Trophoblast cell (in vitro differentiated cells and primary cell): ENCODE measurements at regions not wholly inside any gene's neighbourhood (a gene's known extent, or its start where the extent isn't known, plus 50 kb on each side); places are given as distances from the start of the nearest gene placed in this dataset.

Experiments
- DNase-seq, 2 donors: peaks; one replicate each; pipeline ENCODE4 v3.0.0-alpha.2; 2016
- H2AFZ ChIP-seq: 2 replicates; pipeline ENCODE4 v1.6.1; 2013; ENCODE audit warnings: low read length, moderate library complexity, mild to moderate bottlenecking; ENCODE audit not compliant: insufficient read depth, poor library complexity
- H2AK5ac ChIP-seq: 2 replicates; pipeline ENCODE4 v1.6.1; 2013; ENCODE audit warnings: mild to moderate bottlenecking, low read length
- H2BK120ac ChIP-seq: 2 replicates; pipeline ENCODE4 v1.6.1; 2013; ENCODE audit warnings: low read length, mild to moderate bottlenecking, moderate library complexity; ENCODE audit not compliant: insufficient read depth, poor library complexity
- H2BK12ac ChIP-seq: 2 replicates; pipeline ENCODE4 v1.6.1; 2013; ENCODE audit warnings: mild to moderate bottlenecking, low read length, moderate library complexity
- H2BK5ac ChIP-seq: 2 replicates; pipeline ENCODE4 v1.6.1; 2013; ENCODE audit warnings: low read length, low read depth, moderate library complexity, mild to moderate bottlenecking; ENCODE audit not compliant: poor library complexity
- H3K14ac ChIP-seq: 2 replicates; pipeline ENCODE4 v1.6.1; 2013; ENCODE audit warnings: mild to moderate bottlenecking, low read length
- H3K18ac ChIP-seq: 2 replicates; pipeline ENCODE4 v1.6.1; 2013; ENCODE audit warnings: mild to moderate bottlenecking, low read length
- H3K23ac ChIP-seq: 2 replicates; pipeline ENCODE4 v1.6.1; 2013; ENCODE audit warnings: low read length
- H3K27ac ChIP-seq: 2 replicates; pipeline ENCODE4 v1.5.1; 2013; ENCODE audit warnings: low read depth, mild to moderate bottlenecking, inconsistent platforms, low read length, moderate library complexity
- H3K27me3 ChIP-seq: 2 replicates; pipeline ENCODE4 v1.6.1; 2013; ENCODE audit warnings: inconsistent platforms, mild to moderate bottlenecking, low read length, moderate library complexity; ENCODE audit not compliant: insufficient read depth
- H3K36me3 ChIP-seq, 2 experiments: 1 replicate in 1 of 2; 2 replicates in 1 of 2; pipeline ENCODE4 v1.6.1; 2013; ENCODE audit warnings: low read length in 2 of 2, mild to moderate bottlenecking in 2 of 2, moderate library complexity in 1 of 2; ENCODE audit not compliant: insufficient read depth in 2 of 2, control insufficient read depth in 1 of 2
- H3K4ac ChIP-seq: 2 replicates; pipeline ENCODE4 v1.6.1; 2013; ENCODE audit warnings: low read depth, mild to moderate bottlenecking, low read length, moderate library complexity
- H3K4me1 ChIP-seq, 2 experiments: 1 replicate in 1 of 2; 2 replicates in 1 of 2; pipeline ENCODE4 v1.6.1; 2013; ENCODE audit warnings: low read length in 2 of 2, mild to moderate bottlenecking in 2 of 2, moderate library complexity in 1 of 2; ENCODE audit not compliant: insufficient read depth in 2 of 2, control insufficient read depth in 1 of 2
- H3K4me2 ChIP-seq: 2 replicates; pipeline ENCODE4 v1.6.1; 2013; ENCODE audit warnings: inconsistent platforms, mild to moderate bottlenecking, low read length, moderate library complexity
- H3K4me3 ChIP-seq: 2 replicates; pipeline ENCODE4 v1.5.1; 2013; ENCODE audit warnings: mild to moderate bottlenecking, low read depth, low read length, inconsistent platforms
- H3K79me1 ChIP-seq: one replicate; pipeline ENCODE4 v1.6.1; 2013; ENCODE audit warnings: low read length
- H3K79me2 ChIP-seq: 2 replicates; pipeline ENCODE4 v1.6.1; 2013; ENCODE audit warnings: low read length, mild to moderate bottlenecking; ENCODE audit not compliant: control insufficient read depth, insufficient read depth, poor library complexity
- H3K9ac ChIP-seq: 2 replicates; pipeline ENCODE4 v1.6.1; 2013; ENCODE audit warnings: mild to moderate bottlenecking, low read length
- H3K9me3 ChIP-seq: 2 replicates; pipeline ENCODE4 v1.6.1; 2013; ENCODE audit warnings: low read depth, mild to moderate bottlenecking, control low read depth, inconsistent platforms, low read length; ENCODE audit not compliant: insufficient read depth
- H4K12ac ChIP-seq: 2 replicates; pipeline ENCODE4 v1.6.1; 2013; ENCODE audit warnings: low read depth, mild to moderate bottlenecking, low read length, moderate library complexity
- H4K8ac ChIP-seq: 2 replicates; pipeline ENCODE4 v1.6.1; 2013; ENCODE audit warnings: low read depth, mild to moderate bottlenecking, low read length, moderate library complexity
- H4K91ac ChIP-seq: one replicate; pipeline ENCODE4 v1.6.1; 2013; ENCODE audit warnings: low read depth, mild to moderate bottlenecking, low read length, moderate library complexity
- WGBS: extraction: QIAGEN DNeasy Blood & Tissue Kit; methylation state at CpG from one replicate; pipeline ENCODE4 v1.1.7; 2013; ENCODE audit warnings: missing lambda C conversion rate; ENCODE audit not compliant: insufficient read length, insufficient coverage; ENCODE audit errors: extremely low coverage; 5-methylcytosine and 5-hydroxymethylcytosine counted together

DNA sequence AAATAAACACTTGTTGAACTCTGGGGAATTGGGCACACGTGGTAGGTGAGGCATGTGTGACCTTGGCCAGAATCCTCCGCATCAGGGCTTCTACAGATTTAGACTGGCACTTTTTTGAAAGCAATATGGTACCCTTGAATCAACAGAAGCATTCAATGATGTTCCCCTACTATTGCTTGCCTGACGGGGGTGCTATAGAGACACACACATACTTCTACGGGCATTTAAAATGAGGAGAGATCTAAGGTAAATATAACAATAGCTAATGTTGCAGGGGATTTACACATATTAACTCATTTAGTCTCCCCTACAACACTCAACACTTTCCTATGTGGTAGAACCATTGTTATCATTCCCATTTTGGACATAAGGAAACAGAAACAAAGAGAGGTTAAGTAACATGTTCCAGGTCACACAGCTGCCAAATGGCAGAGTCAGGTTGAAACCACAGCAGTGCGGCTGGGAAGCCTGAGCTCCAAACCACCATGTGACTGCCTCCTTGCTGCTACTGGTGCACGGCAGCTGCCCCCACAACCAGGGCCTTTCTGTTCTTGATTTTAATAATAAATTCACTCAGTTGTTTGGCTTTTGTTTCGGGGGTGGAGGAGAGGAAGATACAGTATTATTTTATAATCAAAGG lies 147.4 kb downstream of the ZNF281 start:
- Histone ChIP-seq H3K79me2 (no peaks in the 10 kb centered on the region), H2BK120ac (no peak overlapping the region), H2AFZ (no peak overlapping the region), H3K36me3 (no peaks in the 10 kb centered on the region), H3K9ac (no peak overlapping the region), H2BK12ac (no peak overlapping the region), H4K8ac (no peak overlapping the region), H3K4ac (no peak overlapping the region), H3K27ac (no peak overlapping the region), H3K79me1 (no peaks in the 10 kb centered on the region), H3K4me1 (no peaks in the 10 kb centered on the region), H3K27me3 (no peaks in the 10 kb centered on the region), H3K14ac (no peak overlapping the region), H3K18ac (no peak overlapping the region), H2BK5ac (no peak overlapping the region), H3K4me2 (no peak overlapping the region), H3K9me3 (peaks cover 3% of the 10 kb centered on the region), H3K23ac (no peak overlapping the region), H3K4me3 (no peak overlapping the region), H4K12ac (no peak overlapping the region), H4K91ac (no peak overlapping the region), H2AK5ac (no peak overlapping the region)
- no peak for DNase-seq
- no CpG with 5 or more reads among the region's 7 CpGs for WGBS

DNA sequence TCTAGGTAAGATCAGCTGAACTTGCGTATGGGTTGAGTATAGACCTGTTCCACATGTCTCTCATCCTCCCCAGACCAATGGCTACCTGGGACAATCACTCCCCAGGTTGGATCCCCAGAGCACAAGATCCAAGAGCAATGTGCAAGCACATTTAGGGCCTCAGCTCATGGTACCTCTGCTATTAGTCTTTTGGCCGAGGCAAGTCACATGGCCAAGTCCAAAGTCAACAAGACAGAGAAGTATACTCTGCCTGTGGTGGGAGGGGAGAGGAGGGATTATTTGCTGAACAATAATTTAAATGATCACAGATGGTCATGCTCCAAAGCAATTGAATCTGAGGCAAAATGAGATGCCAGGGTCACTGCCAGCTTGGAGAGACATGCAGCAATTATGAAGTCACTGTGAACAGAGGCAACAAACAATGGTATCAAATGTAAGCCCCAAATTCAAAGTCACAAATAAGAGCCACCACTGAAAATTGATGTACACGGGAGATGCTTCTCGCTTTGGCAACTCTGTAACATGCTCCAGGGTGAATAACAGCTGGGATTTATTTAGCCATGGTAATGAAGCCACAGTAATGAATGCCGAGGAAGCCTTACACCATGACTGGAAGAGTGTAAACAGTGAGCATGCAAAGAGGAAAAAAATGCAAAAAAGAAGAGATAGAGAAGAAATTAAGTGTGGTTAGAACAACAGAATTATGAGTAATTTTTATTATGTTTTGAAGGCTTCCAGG lies 149.1 kb downstream of the ZNF281 start:
- no peak overlapping the region for H4K91ac ChIP-seq
- no peak overlapping the region for H2AK5ac ChIP-seq
- no peak overlapping the region for H3K27ac ChIP-seq
- no peak overlapping the region for H3K4me2 ChIP-seq
- H2BK5ac ChIP-seq: no peak overlapping the region
- H3K23ac ChIP-seq: no peak overlapping the region
- no peaks in the 10 kb centered on the region for H3K36me3 ChIP-seq
- no peak overlapping the region for H3K14ac ChIP-seq
- H4K12ac ChIP-seq: no peak overlapping the region
- H2BK120ac ChIP-seq: no peak overlapping the region
- H3K27me3 ChIP-seq: no peaks in the 10 kb centered on the region
- no peak overlapping the region for H3K4ac ChIP-seq
- no peaks in the 10 kb centered on the region for H3K4me1 ChIP-seq
- WGBS: no CpG with 5 or more reads among the region's 5 CpGs
- H3K18ac ChIP-seq: no peak overlapping the region
- DNase-seq: no peak
- H3K79me2 ChIP-seq: no peaks in the 10 kb centered on the region
- H4K8ac ChIP-seq: no peak overlapping the region
- H3K79me1 ChIP-seq: no peaks in the 10 kb centered on the region
- no peak overlapping the region for H3K9ac ChIP-seq
- no peak overlapping the region for H2BK12ac ChIP-seq
- H3K9me3 ChIP-seq: peaks cover 3% of the 10 kb centered on the region
- H3K4me3 ChIP-seq: no peak overlapping the region
- no peak overlapping the region for H2AFZ ChIP-seq

DNA sequence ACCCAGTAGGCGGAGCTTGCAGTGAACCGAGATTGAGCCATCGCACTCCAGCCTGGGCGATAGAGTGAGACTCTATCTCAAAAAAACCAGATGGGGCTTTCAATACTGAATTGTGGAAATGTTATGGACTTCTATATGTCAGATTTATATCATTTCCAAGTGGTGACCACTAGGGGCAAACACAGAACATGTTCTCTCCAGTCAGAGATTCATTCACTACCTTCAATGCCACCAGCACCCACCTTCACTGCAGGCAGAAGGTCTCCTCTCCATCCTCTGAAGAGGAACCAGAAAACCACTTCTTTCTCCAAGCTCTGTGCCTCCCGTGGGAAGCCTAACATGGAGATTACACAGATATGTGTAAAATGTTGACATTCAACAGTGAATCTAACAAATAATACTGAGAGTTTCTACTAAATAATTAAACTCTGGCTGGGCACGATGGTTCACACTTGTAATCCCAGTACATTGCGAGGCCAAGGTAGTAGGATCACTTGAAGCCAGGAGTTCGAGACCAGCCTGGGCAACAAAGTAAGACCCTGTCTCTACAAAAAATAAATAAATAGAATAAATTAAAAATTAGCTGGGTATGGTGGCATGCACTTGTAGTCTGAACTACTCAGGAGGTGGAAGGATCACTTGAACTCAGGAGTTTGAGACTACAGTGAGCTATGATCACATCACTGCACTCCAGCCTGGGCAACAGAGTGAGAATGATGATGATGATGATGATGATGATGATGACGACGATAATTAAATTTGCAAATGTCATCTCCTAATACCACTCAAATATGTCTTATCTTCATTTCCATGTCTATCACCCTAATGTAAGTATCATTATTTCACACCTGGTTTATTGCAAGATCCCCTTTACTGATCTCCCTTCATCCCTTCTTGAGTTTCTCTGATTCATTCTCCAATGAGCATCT lies 151.1 kb downstream of the ZNF281 start:
- Histone ChIP-seq H4K91ac (no peak overlapping the region), H2AK5ac (no peak overlapping the region), H4K8ac (no peak overlapping the region), H3K27me3 (no peaks in the 10 kb centered on the region), H3K9ac (no peak overlapping the region), H3K4me3 (no peak overlapping the region), H3K4ac (no peak overlapping the region), H2AFZ (no peak overlapping the region), H3K4me1 (no peaks in the 10 kb centered on the region), H3K14ac (no peak overlapping the region), H3K23ac (no peak overlapping the region), H2BK5ac (no peak overlapping the region), H3K36me3 (no peaks in the 10 kb centered on the region), H2BK12ac (no peak overlapping the region), H3K79me2 (no peaks in the 10 kb centered on the region), H3K9me3 (peaks cover 3% of the 10 kb centered on the region), H3K18ac (no peak overlapping the region), H2BK120ac (no peak overlapping the region), H4K12ac (no peak overlapping the region), H3K4me2 (no peak overlapping the region), H3K27ac (no peak overlapping the region), H3K79me1 (no peaks in the 10 kb centered on the region)
- peak in 1 of 2 donors; percentile 54 for DNase-seq
- WGBS: no CpG with 5 or more reads among the region's 10 CpGs

DNA sequence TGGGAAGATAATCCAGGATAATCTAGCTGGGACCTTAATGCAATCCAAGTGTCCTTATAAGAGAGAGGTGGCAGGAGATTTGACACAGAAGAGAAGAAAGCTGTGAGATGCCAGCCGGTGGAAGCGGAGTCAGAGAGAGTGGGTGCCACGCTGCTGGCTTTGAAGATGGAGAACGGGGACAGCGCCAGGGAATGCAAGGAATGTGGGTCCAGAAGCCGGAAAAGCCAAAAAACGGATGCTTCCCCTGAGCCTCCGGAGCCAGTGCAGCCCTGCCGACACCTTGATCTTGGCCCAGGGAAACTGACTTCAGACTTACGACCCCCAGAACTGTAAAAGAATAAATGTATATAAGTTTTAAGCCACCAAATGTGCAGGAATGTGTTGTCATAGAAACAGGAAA lies 152.6 kb downstream of the ZNF281 start:
- H3K79me1 ChIP-seq: no peaks in the 10 kb centered on the region
- H3K27me3 ChIP-seq: no peaks in the 10 kb centered on the region
- no peak overlapping the region for H2AFZ ChIP-seq
- peaks cover 3% of the 10 kb centered on the region for H3K9me3 ChIP-seq
- H2AK5ac ChIP-seq: no peak overlapping the region
- no peak overlapping the region for H4K12ac ChIP-seq
- no peak overlapping the region for H2BK12ac ChIP-seq
- H4K91ac ChIP-seq: no peak overlapping the region
- H3K27ac ChIP-seq: no peak overlapping the region
- H3K4ac ChIP-seq: no peak overlapping the region
- no CpG with 5 or more reads among the region's 10 CpGs for WGBS
- no peak overlapping the region for H3K14ac ChIP-seq
- no peak overlapping the region for H3K18ac ChIP-seq
- H2BK5ac ChIP-seq: no peak overlapping the region
- H3K79me2 ChIP-seq: no peaks in the 10 kb centered on the region
- no peak overlapping the region for H3K4me2 ChIP-seq
- no peak for DNase-seq
- H2BK120ac ChIP-seq: no peak overlapping the region
- no peak overlapping the region for H4K8ac ChIP-seq
- no peak overlapping the region for H3K9ac ChIP-seq
- no peak overlapping the region for H3K4me3 ChIP-seq
- H3K23ac ChIP-seq: no peak overlapping the region
- no peaks in the 10 kb centered on the region for H3K36me3 ChIP-seq
- H3K4me1 ChIP-seq: no peaks in the 10 kb centered on the region
